C1 segment of cervical spinal cord (tissue), 14 donors: ENCODE measurements at regions not wholly inside any gene's neighbourhood (a gene's known extent, or its start where the extent isn't known, plus 50 kb on each side); places are given as distances from the start of the nearest gene placed in this dataset.

ENCODE experiments used
- DNase-seq, 14 donors: peaks; one replicate each; lab custom pipeline; 2025; lab: John Stamatoyannopoulos, UW

DNA sequence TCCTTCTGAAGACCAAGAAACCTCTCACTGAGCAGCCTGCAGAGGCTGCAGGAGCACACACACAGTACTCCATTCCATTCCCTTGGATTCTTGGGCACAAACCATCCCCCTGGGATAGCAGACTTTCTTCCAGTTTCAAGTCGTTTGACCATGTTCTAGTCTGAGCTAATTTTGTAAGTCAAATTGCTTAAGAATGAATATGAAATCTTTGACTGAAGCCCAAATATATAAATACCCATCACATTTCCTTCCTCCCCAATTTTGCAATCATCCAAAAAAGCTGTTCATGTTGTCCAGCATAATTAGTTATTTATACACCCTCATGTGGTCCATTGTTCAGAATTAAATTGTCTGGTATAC lies 231.2 kb upstream of the TPRG1 start:
- no peak for DNase-seq

DNA sequence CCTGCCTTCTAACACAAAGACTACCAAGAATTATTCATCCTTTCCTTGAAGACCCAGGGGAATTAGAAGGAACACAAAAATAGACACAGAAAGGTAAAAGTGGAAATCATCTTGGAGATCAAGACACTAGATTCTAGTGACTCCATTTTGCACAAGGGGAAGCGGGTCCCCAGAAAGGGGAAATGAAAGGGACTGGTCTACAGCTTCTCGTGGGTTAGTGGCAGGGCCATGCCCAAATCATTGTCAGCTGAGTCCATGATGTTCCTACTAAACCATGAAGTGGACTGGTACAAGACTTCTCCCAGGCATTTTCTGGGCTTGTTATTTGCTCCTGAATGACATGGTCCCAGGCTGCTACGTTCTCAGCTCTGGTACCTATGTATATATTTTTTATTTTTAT lies 230.7 kb upstream of the TPRG1 start:
- no peak for DNase-seq

DNA sequence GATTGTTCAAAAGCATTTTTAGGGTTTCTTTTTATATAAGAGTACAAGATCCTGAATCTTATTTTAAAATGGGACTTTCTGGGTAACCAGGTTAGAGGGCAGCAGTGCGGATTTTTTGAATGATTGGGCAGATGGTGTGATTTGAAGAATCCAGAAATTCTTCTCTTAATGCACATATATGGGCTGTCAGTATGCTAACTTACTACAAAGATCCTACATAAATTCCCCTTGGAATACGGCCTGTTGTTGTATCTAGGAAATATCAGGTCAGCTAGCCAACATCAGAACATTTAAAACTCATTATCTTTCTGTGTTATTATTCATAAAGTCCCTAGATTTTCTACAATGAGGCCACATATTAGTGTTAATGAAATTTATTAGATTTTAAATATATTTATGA lies 229.6 kb upstream of the TPRG1 start:
- DNase-seq: no peak

DNA sequence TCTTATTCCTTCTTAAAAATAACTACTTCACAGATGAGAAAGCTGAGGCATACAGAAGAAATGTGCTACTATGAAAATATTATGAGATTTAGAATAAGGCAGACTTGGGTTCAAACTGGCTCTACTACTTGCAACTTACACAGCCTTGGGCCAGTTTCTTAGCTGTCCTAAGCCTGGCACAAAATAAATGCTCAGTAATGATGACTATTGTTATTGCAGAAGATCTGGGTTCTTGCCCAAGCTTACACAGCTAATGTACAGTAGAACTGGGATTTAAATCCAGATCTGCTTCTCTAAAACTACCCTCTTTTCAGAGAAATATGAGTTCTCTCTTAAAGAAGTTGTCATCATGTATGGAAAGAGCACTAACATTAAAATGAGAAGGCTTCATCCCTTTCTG lies 228.2 kb upstream of the TPRG1 start:
- no peak for DNase-seq

DNA sequence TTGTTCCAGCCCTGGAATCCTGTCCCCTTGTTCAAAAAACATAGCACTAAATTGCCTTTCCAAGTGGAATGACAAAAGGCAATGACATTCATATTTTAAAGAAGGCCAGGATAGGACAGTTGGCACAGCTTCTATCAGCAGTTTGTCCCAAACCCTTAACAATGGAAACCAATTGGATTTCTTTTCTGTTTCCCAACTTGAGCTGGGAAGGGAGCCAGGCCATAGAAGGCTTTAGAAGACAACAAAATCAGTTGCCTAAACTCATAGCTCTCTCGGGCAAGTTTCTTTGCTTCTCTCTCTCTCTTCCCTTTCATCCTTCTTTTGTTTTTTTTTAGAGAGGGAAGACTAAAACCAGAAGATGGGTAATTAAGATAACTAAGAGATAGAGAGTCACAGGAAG lies 227.7 kb upstream of the TPRG1 start:
- DNase-seq: no peak

DNA sequence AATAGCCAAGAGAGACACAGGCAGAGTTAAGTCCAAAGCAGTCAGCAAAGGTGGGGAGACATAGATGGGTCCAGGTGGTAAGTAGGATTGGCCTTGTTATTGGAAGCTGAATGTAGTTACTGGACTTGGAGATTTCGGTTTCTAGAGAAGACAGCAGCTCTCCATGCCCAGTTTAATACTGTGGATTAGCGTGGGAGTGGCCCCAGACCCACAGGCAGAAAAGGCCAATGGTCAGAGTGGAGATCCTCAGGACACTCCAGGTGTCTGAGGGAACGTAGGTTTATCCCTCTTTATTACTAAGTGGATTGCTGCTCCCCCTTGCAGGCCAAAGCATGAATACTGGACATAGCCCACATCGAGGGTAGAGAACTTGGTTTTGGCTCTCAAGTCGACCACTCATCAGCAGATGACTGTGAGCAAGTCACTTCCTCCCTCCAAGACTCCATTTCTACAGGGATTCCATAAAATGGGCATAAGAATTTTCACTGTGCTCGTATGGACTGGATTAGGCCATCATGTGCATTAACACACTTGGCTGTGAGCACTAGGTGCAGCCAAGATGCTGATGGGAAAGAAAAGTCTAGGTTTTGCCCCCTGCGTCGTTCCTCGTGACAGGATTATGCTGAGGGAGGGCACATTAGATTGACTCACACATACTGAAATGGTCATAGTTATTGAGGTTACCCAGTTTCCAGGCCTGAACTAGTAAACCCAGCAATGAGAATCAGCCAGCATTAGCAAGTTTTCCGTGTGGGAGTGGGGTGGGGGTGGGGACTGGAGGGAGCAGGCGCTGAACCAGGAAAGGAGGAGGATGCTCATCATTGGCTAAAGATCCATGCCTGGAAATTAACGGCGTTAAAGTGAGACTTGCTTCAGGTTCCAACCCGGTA lies 225.2 kb upstream of the TPRG1 start:
- peak in 5 of 14 donors; percentile 27 to 78 (median 52) for DNase-seq

DNA sequence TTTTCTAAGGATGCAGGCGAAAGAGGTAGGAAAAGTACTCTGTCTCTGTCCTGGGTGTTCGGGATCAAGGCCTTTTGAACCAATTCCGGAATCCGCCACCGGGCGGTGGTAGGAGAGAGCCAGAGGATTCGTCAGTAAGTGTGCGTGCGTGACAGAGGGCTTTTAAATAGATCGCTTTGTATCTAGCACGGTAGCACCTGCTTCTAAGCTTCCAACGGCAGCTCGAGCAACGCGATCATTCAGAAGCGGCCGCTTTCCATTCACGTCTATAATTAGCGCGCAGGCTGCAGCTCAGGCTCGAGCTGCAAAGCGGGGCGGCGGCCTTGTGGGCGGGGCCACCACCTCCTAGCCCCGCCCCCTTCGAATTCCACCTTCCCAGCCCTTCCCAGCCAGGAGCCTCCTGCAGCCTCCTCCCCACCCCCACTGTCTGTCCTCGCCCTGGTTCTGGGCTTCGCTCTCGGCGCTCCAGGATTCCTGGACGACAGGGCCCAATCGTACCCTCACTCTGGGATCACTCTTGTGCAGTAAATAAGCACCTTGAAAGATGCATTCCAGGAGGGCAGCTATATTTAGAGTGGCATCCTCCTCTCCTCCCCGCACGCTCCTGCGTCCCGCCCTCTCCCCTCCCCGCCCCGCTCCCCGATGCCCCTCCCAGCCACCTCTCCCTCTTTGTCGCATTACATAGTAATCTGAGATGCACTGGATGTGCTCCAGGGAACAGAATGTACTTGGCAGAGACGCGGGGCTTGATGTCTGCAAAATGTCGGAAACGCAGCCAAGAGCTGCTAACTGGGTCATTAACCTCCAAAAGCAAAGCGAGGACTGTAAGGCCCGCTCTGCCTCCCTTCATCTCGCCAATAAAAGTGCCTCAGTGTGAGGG lies 224.1 kb upstream of the TPRG1 start:
- peak; percentile 70 to 100 (median 88) for DNase-seq

DNA sequence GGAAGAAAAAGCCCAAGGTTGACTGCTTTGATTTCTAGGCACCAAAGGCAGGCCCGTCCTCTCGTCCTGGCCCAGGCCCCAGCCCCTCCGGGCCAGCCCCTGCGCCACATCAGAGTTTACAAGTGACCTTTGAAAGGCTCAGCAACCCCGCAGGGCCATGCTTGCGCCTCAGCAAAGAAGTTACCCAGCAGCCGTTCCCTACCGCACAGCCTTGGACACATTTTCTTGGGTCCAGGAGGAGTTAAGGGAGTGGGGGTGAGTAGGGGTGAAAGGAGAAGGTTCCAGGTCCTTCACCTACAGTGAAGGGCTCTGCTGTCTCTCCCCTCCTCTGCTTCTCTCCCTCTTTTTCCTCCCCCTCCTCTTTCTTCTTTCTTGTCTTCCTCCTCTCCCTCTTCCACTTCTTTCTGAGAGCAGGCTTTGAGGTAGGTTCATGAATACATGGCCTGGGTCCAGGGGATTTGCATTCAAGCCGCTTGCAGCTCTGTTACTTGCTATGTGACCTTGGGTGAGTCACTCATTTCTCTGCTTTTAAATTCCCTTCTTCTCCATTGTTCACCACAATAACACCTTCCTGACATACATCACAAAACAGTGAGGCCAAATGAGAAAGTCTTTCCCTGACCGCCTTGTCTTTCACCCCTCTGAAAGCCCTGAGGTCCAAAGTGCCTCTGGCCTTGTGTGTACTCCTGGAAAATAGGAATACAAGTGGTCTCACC lies 223.3 kb upstream of the TPRG1 start:
- peak in 6 of 14 donors; percentile 49 to 81 (median 62) for DNase-seq

DNA sequence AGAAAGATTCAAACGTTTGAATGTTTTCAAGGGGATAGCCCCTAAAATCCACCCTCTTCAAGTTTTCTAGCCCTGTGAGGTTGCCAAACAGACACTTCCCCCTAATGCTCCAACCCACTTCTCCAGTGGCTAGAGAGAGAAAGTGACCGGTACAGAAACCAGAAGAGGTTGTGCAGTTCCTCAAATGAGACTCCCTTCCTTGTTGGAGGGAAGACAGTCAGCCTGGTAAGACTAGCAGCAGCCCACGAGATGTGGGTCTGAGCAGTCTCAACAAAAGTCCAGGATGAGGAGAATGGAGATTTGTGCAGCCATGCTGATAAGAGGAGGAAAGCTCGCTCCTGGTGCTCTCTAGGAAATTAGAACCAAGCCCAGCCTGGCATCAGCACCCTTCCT lies 222.8 kb upstream of the TPRG1 start:
- peak in 8 of 14 donors; percentile 19 to 62 (median 47) for DNase-seq

DNA sequence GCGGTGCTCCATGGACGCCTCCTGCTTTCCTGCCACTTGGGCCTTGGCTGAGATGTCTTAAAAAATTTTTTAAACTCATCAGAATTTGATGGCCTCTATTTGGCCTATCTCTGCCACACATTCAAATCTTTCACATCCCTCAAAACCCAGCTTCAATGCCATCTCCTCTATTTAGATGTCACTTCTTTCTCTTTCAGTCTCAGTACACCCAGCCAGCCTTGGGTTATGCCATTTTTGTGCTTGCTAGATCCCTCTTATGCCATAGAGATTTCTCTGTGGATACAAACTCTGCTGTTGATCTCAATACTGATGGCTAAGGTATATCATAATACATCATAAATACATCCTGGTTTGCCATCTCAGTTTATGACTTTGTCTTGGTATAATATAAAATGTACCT lies 222.3 kb upstream of the TPRG1 start:
- no peak for DNase-seq

DNA sequence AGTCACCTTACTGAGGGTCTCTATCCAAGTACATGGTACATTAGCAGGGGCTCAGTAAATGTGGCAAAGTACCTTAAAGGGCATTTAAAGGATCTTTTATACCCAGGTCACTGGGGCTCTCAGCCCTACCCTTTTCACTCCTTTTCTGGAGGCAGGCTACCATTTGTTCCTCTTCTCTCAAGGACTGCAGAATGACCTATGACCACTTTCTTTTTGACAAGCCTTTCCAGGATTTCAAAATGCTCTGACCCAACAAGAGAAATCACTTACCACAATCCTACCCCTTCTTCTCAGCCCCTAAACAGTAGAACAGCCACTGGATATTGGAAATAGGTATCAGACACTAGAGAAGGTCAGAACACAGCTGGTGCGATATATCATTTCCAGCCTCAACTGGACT lies 221.8 kb upstream of the TPRG1 start:
- no peak for DNase-seq

DNA sequence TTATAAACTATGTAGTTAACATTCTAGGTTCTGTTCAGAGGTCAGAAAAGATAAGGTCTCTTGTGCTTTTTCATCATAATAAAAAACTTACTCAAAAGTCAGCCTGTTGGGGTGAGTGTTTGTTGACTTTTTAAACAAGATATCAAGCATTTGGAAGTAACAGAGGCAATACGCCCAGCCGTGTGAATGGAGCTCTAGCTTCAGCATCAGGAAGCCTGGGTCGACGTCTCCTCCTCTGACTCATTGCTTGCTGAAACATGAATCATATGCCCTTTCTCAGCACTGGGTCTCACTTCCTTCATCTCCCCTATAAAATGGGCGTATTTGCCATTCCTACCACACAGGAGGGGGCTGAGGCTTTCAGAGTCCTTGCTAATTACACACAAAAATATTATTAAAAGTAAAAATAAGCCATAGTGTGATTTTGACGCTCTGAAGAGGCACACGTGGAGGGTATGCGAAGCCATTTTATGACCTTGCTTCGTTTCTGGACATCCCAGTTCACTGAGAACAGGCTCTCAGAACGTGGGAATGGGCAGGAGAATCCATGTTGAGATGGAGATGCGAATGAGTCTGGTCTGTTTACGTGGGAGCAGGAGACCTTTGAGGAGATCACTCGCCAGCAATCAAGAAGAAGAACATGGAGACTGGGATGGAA lies 220.8 kb upstream of the TPRG1 start:
- DNase-seq: peak in 1 of 14 donors; percentile 37

DNA sequence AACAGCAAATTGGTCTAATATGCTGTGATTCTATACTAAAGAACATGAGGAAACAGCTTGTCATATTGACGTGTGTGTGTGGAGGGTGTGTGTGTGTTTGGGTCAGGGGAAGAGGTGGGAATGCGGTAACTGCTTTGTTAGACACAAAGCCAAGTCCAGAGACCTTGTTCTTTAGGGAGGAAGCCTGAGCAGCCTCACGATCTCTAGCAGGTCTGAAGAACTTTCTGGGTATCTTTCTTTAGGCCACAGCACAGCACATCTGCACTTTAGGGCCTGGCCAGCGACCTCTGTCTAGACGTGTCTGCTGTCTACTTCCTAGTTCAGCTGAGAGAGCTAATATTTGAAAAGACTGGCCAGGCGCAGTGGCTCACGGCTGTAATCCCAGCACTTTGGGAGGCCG lies 220.0 kb upstream of the TPRG1 start:
- DNase-seq: peak in 1 of 14 donors; percentile 15

DNA sequence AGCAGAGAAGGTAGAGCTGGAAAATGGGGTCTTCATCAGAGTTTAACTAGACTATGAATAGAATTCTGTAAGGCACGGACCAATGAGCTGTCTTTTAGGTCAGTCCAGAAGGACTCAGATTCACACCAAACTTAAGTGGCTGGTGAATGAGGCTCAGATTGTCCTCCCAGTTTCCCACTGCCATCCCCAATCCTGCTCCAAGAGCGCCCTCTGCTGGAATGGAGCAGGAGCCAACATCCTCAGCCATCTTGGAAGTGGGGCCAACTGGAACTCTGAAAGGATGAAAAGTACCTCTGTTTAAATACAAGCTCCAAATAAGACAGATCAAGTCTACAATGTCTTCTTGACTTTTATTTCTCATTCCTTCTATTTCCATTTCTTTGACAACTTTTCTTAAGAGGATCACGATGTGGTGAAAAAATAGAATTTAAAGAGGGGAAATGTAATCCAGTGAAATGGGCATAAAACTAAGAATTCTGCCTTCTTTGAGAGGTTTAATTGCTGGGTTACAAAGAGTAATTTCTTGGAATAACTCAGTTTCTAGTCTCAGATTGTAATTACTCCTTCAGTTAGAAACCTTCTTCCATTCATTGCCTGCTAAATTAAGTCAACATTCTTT lies 217.1 kb upstream of the TPRG1 start:
- peak in 13 of 14 donors; percentile 11 to 86 (median 77) for DNase-seq

DNA sequence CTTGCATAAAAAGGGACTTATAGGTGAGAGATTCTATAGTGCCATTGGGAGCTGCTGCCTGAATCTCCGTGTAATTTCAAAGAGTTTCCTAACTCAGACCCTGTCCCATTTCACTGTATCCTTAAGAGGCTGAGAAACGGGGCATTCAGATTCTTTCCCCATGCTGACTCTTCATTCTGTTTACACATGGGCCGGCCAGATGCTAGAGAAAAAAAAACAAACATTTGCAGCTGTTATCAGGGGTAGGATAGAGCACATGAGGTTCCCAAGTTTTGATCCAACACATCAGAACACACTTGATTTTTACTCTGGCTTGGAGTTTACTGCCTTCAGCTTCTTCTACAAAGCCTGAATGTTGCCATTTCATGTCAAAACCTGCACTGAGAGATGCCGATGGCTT lies 215.9 kb upstream of the TPRG1 start:
- DNase-seq: no peak

DNA sequence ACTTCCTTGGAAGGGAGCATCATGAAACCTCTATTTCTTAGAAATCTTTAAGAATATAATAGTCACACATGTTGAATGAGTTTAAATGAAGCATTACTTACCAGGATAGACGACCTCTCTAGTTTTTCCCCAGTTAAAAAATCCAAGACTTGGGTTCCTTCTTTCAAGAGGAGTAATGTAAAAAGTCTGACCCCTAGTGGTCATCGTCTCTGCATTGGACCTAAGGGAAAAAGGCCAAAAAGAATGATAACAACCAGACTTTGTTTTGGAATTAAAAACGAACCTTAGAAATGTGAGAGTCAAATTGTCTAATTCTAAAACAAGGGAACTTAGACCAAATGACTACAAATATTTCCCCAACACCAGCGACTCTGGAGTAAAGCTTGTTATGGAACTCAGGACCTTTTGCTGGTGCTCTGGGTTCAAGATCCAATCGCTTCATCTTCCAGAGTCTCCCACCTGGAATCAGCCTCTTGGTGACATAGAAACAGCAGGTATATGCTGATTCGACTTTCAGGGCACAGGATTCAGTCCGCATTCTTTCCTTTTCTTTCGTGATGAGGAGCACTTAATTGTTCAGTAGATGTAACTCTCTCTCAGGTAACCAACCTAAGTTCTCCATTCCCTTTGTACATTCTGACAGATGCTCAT lies 214.8 kb upstream of the TPRG1 start:
- DNase-seq: peak in 2 of 14 donors; percentile 28 to 40

DNA sequence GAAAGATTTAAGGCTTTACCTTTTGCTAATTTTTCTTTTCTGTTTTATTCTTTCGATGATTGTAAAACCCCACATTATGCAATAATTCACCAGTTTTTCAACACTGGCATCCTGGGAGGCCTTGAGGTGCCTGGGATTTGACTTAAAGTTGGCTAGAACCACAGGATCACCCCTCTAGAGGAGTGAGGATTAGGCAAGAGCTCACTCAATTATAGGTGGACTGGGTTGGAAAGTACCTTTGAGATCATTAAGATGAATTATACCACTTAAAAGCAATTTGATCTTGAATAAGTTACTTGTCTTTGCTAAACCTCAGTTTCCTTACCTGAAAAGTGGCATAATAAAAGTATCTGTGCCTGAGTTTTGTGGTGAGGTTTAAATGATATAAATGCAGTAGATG lies 212.8 kb upstream of the TPRG1 start:
- DNase-seq: no peak

DNA sequence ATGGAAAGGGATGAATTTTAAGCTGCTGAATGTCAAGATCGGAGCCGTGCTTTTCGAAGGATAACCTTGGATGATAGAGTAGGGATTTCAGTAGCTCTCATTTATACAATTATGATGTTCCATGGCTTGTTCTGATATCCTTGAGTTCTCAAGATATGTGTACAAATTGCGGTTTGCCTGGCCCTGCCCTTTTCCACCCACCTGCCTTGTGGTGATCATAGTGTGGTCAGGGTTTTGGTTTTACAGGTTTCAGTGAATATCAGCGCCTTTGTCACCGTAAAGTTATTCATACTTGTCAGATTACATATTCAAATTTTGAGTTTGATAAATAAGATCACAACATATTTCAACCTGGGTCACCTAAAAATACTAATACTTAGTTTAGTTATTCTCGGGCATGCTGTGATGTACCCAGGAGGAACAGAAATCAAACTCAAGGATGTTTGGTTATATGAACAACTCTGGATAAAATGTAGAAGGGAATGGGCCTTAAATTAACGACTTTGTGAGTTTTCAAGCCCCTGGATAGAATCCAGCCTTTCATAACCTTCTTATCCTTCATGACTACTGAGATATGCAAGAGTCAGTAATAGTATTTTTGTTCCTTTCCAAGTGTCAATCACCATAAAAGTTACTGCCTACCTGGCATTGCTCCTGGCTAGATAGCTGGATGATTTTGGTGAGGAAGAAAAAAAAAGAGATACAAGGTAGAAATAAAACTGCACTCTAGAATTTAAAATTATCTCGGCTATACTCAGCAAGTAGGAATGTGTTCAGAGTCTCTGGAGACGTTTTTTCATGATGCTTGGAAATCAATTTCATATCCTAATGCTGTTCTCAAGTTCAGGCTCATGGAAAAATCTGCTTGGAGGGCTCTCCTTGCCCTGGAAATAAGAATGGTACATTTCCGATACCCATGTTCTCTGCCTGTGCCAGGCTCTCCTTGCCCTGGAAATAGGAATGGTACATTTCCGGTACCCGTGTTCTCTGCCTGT lies 209.2 kb upstream of the TPRG1 start:
- DNase-seq: no peak

DNA sequence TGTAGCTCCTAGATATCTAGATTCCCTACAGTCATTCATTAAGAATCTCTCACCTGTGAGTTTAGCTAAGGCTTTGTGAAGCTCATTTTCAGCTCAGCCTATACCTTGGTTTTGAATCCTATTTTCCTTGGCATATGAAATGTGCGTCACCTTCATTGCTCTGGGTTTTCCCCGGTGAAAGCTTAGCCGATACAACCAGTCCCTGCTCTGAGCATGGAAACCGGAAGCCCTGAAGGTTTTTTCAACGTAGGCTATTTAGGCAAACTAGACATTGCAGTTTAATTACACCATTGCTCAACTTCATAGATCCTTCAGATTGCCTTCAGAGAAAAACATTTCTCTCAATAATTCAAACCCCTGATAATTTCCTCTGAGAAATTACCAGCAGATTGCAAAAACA lies 206.8 kb upstream of the TPRG1 start:
- no peak for DNase-seq
